ENCODE measurements at regions not wholly inside any gene's neighbourhood (a gene's known extent, or its start where the extent isn't known, plus 50 kb on each side); places are given as distances from the start of the nearest gene placed in this dataset.

DNA sequence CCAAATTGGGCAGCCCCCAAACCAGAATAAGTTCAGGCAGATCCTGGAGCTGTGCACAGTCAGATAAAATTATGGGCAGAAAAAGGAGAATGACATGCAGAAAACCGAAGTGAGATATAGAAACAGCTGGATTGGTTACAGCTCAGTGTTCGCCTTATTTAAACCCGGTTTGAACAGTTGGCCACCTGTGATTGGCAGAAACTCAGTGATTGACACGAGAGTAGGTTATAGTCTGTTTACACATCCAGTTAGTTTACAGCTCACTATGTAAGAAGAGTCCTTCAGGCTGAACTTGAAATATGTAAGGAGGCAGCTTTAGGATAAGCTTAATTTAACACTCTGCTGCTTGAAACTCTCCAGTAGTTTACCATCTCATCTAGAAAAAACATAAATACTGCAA lies 271.6 kb upstream of the ARRDC4 start:
- DNase-seq: no peak
- no peaks in the 10 kb centered on the region for H3K79me2 ChIP-seq (ENCODE audit: low read length)
- no peak overlapping the region for H3K27ac ChIP-seq (ENCODE audit: low read length)

DNA sequence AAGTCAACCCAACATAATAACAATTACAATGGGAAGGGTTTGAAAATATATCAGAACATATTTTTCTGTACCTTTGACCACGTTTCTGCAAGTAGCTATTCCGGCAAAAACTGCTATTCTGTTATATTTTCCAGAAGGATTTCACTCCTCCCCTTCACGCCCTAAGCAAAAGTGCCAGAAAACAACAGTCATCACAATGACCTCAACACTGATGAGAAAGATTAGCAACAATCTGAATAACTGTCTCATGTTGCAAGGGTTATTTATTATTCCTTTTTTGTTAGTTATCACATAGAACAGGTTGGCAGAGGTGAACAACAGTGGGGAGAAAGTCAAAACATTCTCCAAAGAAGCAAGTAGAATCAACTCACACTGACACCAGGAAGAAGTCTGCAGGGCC lies 269.4 kb upstream of the ARRDC4 start:
- Histone ChIP-seq H3K4me1 (ENCODE audit: low read length) (no peaks in the 10 kb centered on the region), H3K9ac (ENCODE audit: low read length) (no peak overlapping the region), H3K9me3 (replicated peaks; ENCODE audit: insufficient read depth, low read length) (no peaks in the 10 kb centered on the region), H3K27ac (ENCODE audit: low read length) (no peak overlapping the region), H2AFZ (ENCODE audit: low read length) (no peak overlapping the region), H3K79me2 (ENCODE audit: low read length) (no peaks in the 10 kb centered on the region), H3F3A (ENCODE audit: insufficient read depth, low read length) (no peaks in the 10 kb centered on the region), H3K9me2 (replicated peaks; ENCODE audit: insufficient read depth, low read length) (no peaks in the 10 kb centered on the region), H4K20me1 (ENCODE audit: insufficient read depth, low read length) (no peaks in the 10 kb centered on the region), H3K36me3 (replicated peaks; ENCODE audit: insufficient read depth, low read length) (no peaks in the 10 kb centered on the region), H3K27me3 (replicated peaks; ENCODE audit: insufficient read depth, low read length) (no peaks in the 10 kb centered on the region), H3K4me2 (ENCODE audit: low read depth, low read length) (no peak overlapping the region), H3K4me3 (ENCODE audit: low read length) (no peak overlapping the region)
- no peak for DNase-seq
- TF ChIP-seq, protein P1, sequence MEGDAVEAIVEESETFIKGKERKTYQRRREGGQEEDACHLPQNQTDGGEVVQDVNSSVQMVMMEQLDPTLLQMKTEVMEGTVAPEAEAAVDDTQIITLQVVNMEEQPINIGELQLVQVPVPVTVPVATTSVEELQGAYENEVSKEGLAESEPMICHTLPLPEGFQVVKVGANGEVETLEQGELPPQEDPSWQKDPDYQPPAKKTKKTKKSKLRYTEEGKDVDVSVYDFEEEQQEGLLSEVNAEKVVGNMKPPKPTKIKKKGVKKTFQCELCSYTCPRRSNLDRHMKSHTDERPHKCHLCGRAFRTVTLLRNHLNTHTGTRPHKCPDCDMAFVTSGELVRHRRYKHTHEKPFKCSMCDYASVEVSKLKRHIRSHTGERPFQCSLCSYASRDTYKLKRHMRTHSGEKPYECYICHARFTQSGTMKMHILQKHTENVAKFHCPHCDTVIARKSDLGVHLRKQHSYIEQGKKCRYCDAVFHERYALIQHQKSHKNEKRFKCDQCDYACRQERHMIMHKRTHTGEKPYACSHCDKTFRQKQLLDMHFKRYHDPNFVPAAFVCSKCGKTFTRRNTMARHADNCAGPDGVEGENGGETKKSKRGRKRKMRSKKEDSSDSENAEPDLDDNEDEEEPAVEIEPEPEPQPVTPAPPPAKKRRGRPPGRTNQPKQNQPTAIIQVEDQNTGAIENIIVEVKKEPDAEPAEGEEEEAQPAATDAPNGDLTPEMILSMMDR (IDR thresholded peaks at IDR 0.05; ENCODE audit: low read length): no peak
- TF ChIP-seq EZH2phosphoT487 (IDR thresholded peaks at IDR 0.05; ENCODE audit: low read length) (no peak), EZH2 (optimal IDR thresholded peaks at IDR 0.05; ENCODE audit: low read depth, low read length) (no peak)

More for the DNA sequence above, 271.6 kb upstream of the ARRDC4 start:
- Histone ChIP-seq H3K9me2 (replicated peaks; ENCODE audit: insufficient read depth, low read length) (no peaks in the 10 kb centered on the region), H3K4me2 (ENCODE audit: low read depth, low read length) (no peak overlapping the region), H3K9ac (ENCODE audit: low read length) (no peak overlapping the region), H3F3A (ENCODE audit: insufficient read depth, low read length) (no peaks in the 10 kb centered on the region), H3K36me3 (replicated peaks; ENCODE audit: insufficient read depth, low read length) (no peaks in the 10 kb centered on the region), H3K4me3 (ENCODE audit: low read length) (no peak overlapping the region), H3K4me1 (ENCODE audit: low read length) (no peaks in the 10 kb centered on the region), H3K9me3 (replicated peaks; ENCODE audit: insufficient read depth, low read length) (no peaks in the 10 kb centered on the region), H2AFZ (ENCODE audit: low read length) (no peak overlapping the region), H3K27me3 (replicated peaks; ENCODE audit: insufficient read depth, low read length) (no peaks in the 10 kb centered on the region), H4K20me1 (ENCODE audit: insufficient read depth, low read length) (no peaks in the 10 kb centered on the region)
- TF ChIP-seq, protein P1 (IDR thresholded peaks at IDR 0.05; ENCODE audit: low read length): no peak
- TF ChIP-seq EZH2 (optimal IDR thresholded peaks at IDR 0.05; ENCODE audit: low read depth, low read length) (no peak), EZH2phosphoT487 (IDR thresholded peaks at IDR 0.05; ENCODE audit: low read length) (no peak)

DNA sequence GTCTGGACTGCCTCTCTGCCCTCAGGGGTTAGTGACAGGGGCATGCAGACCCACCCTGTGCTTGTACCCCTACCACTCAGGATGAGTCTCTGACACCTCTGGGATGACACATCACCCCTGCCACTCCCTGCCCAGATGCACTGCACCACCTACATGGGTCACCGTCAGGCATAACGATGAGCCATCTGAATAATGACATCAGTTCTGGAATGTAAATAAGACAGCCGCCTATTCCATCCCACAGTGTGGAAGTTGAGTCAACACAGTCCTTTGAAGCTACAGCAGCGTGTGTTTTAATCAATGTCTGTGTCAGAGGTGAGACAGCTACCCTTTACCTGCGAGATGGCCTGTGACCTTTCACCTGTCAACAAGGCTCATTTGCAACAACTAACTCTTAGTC lies 268.7 kb upstream of the ARRDC4 start:
- H3K4me2 ChIP-seq (ENCODE audit: low read depth, low read length): no peak overlapping the region
- H3K27ac ChIP-seq (ENCODE audit: low read length): no peak overlapping the region
- H3K9me3 ChIP-seq (replicated peaks; ENCODE audit: insufficient read depth, low read length): no peaks in the 10 kb centered on the region
- H3F3A ChIP-seq (ENCODE audit: insufficient read depth, low read length): no peaks in the 10 kb centered on the region
- H3K36me3 ChIP-seq (replicated peaks; ENCODE audit: insufficient read depth, low read length): no peaks in the 10 kb centered on the region
- H2AFZ ChIP-seq (ENCODE audit: low read length): no peak overlapping the region
- no peaks in the 10 kb centered on the region for H3K27me3 ChIP-seq (replicated peaks; ENCODE audit: insufficient read depth, low read length)
- no peak for DNase-seq
- H3K79me2 ChIP-seq (ENCODE audit: low read length): no peaks in the 10 kb centered on the region
- H3K9ac ChIP-seq (ENCODE audit: low read length): no peak overlapping the region
- TF ChIP-seq EZH2phosphoT487 (IDR thresholded peaks at IDR 0.05; ENCODE audit: low read length) (no peak), EZH2 (optimal IDR thresholded peaks at IDR 0.05; ENCODE audit: low read depth, low read length) (no peak)
- TF ChIP-seq, protein P1 (IDR thresholded peaks at IDR 0.05; ENCODE audit: low read length): no peak
- no peaks in the 10 kb centered on the region for H3K4me1 ChIP-seq (ENCODE audit: low read length)
- H3K4me3 ChIP-seq (ENCODE audit: low read length): no peak overlapping the region
- H3K9me2 ChIP-seq (replicated peaks; ENCODE audit: insufficient read depth, low read length): no peaks in the 10 kb centered on the region
- no peaks in the 10 kb centered on the region for H4K20me1 ChIP-seq (ENCODE audit: insufficient read depth, low read length)

Measured in MM.1S (cell line).